ENCODE measurements at regions not wholly inside any gene's neighbourhood (a gene's known extent, or its start where the extent isn't known, plus 50 kb on each side); places are given as distances from the start of the nearest gene placed in this dataset.
"Not testable (repeated sequence)": the region's sequence is repeated elsewhere in the genome, so short reads cannot be mapped to it uniquely, and the experiment has no call there.

GRCh38 chr2:175432793-175433192 lies 251.3 kb upstream of the ATP5MC3 start:
- in situ Hi-C loops (cut with HindIII; ENCODE audit: low sequenced_read_pairs) = no loop called here

- in situ Hi-C loops (cut with HindIII; ENCODE audit: low sequenced_read_pairs) = no loop called here
These were observed 250.5 kb upstream of the ATP5MC3 start for GRCh38 chr2:175432021-175432420.

- in situ Hi-C loops (cut with HindIII; ENCODE audit: low sequenced_read_pairs) = no loop called here
These were observed 249.8 kb upstream of the ATP5MC3 start for GRCh38 chr2:175431101-175431946.

- in situ Hi-C loops (cut with HindIII; ENCODE audit: low sequenced_read_pairs) = no loop called here
These were observed 248.7 kb upstream of the ATP5MC3 start for GRCh38 chr2:175430236-175430635.

GRCh38 chr2:175418224-175418835 lies 236.8 kb upstream of the ATP5MC3 start:
- in situ Hi-C loops (cut with HindIII; ENCODE audit: low sequenced_read_pairs) = no loop called here

GRCh38 chr2:175414882-175415487 lies 233.5 kb upstream of the ATP5MC3 start:
- in situ Hi-C loops (cut with HindIII; ENCODE audit: low sequenced_read_pairs) = no loop called here

GRCh38 chr2:175414191-175414881 lies 232.8 kb upstream of the ATP5MC3 start:
- in situ Hi-C loops (cut with HindIII; ENCODE audit: low sequenced_read_pairs) = no loop called here

GRCh38 chr2:175410941-175411340 lies 229.4 kb upstream of the ATP5MC3 start:
- in situ Hi-C loops (cut with HindIII; ENCODE audit: low sequenced_read_pairs) = not testable (repeated sequence)

GRCh38 chr2:175404839-175405238 lies 223.3 kb upstream of the ATP5MC3 start:
- in situ Hi-C loops (cut with HindIII; ENCODE audit: low sequenced_read_pairs) = no loop called here

- in situ Hi-C loops (cut with HindIII; ENCODE audit: low sequenced_read_pairs) = no loop called here
These were observed 222.2 kb upstream of the ATP5MC3 start for GRCh38 chr2:175403599-175404221.

- in situ Hi-C loops (cut with HindIII; ENCODE audit: low sequenced_read_pairs) = no loop called here
These were observed 221.1 kb upstream of the ATP5MC3 start for GRCh38 chr2:175402571-175402970.

GRCh38 chr2:175401956-175402469 lies 220.5 kb upstream of the ATP5MC3 start:
- in situ Hi-C loops (cut with HindIII; ENCODE audit: low sequenced_read_pairs) = no loop called here

- in situ Hi-C loops (cut with HindIII; ENCODE audit: low sequenced_read_pairs) = no loop called here
These were observed 219.5 kb upstream of the ATP5MC3 start for GRCh38 chr2:175400975-175401374.

GRCh38 chr2:175399326-175399725 lies 217.8 kb upstream of the ATP5MC3 start:
- in situ Hi-C loops (cut with HindIII; ENCODE audit: low sequenced_read_pairs) = no loop called here

- in situ Hi-C loops (cut with HindIII; ENCODE audit: low sequenced_read_pairs) = no loop called here
These were observed 217.3 kb upstream of the ATP5MC3 start for GRCh38 chr2:175398848-175399247.

GRCh38 chr2:175396696-175397095 lies 215.2 kb upstream of the ATP5MC3 start:
- in situ Hi-C loops (cut with HindIII; ENCODE audit: low sequenced_read_pairs) = no loop called here

GRCh38 chr2:175393851-175394250 lies 212.3 kb upstream of the ATP5MC3 start:
- in situ Hi-C loops (cut with HindIII; ENCODE audit: low sequenced_read_pairs) = no loop called here

GRCh38 chr2:175383286-175383685 lies 201.8 kb upstream of the ATP5MC3 start:
- in situ Hi-C loops (cut with HindIII; ENCODE audit: low sequenced_read_pairs) = no loop called here

- in situ Hi-C loops (cut with HindIII; ENCODE audit: low sequenced_read_pairs) = no loop called here
These were observed 192.2 kb upstream of the ATP5MC3 start for GRCh38 chr2:175373729-175374128.

All from endothelial cell of hepatic sinusoid (primary cell).